A673 (cell line): ENCODE measurements at regions not wholly inside any gene's neighbourhood (a gene's known extent, or its start where the extent isn't known, plus 50 kb on each side); places are given as distances from the start of the nearest gene placed in this dataset.

Experiments
- BruUV-seq: library from RNA; stranded (reverse); fragments of 400-500 nt; replicated peaks from 2 replicates; lab custom pipeline; 2021; lab: Mats Ljungman, UMichigan
- CTCF ChIA-PET: fragments of 300-600 bp; sonication (Branson Sonifier 250); formaldehyde crosslinking; loops from one replicate; lab custom pipeline; 2022; ENCODE audit warnings: antibody characterized with exemption; lab: Charles Lee
- POLR2A ChIA-PET: fragments of 300-600 bp; sonication (Branson Sonifier 250); formaldehyde crosslinking; loops from one replicate; lab custom pipeline; 2022; ENCODE audit warnings: antibody characterized with exemption; ENCODE audit not compliant: low non-redundant PET; lab: Charles Lee
- DNase-seq: peaks from one replicate; pipeline ENCODE4 v3.0.0-alpha.2; 2015; ENCODE audit warnings: low spot score
- H3K27ac ChIP-seq: fragments of 200-600 bp; sonication (generic); 2 replicates; pipeline ENCODE4 v1.5.1; 2016; ENCODE audit warnings: mixed run types, low read depth, mild to moderate bottlenecking, mixed read lengths, antibody characterized with exemption, low read length; ENCODE audit not compliant: poor library complexity, severe bottlenecking
- H3K27me3 ChIP-seq: fragments of 200-600 bp; sonication (generic); replicated peaks from 2 replicates; pipeline ENCODE4 v1.6.1; 2017; ENCODE audit warnings: mixed run types, low read depth, mild to moderate bottlenecking, mixed read lengths, antibody characterized with exemption, low read length; ENCODE audit not compliant: insufficient read depth, poor library complexity
- H3K36me3 ChIP-seq: fragments of 200-600 bp; sonication (generic); 2 replicates; pipeline ENCODE4 v1.6.1; 2016; ENCODE audit warnings: mixed run types, mild to moderate bottlenecking, mixed read lengths, antibody characterized with exemption, low read length; ENCODE audit not compliant: insufficient read depth, poor library complexity, severe bottlenecking
- H3K4me1 ChIP-seq: fragments of 200-600 bp; sonication (generic); 2 replicates; pipeline ENCODE4 v1.6.1; 2017; ENCODE audit warnings: mixed run types, mild to moderate bottlenecking, mixed read lengths, antibody characterized with exemption, low read length; ENCODE audit not compliant: insufficient read depth, poor library complexity, severe bottlenecking
- H3K4me3 ChIP-seq: fragments of 200-600 bp; sonication (generic); 2 replicates; pipeline ENCODE4 v1.5.1; 2016; ENCODE audit warnings: low read depth, mixed run types, mild to moderate bottlenecking, mixed read lengths, low read length; ENCODE audit not compliant: poor library complexity, severe bottlenecking
- H3K9me3 ChIP-seq: fragments of 200-600 bp; sonication (generic); 2 replicates; pipeline ENCODE4 v1.6.1; 2016; ENCODE audit warnings: mixed run types, low read depth, mild to moderate bottlenecking, mixed read lengths, antibody characterized with exemption, low read length; ENCODE audit not compliant: poor library complexity, severe bottlenecking
- EZH2 ChIP-seq: fragments of 200-600 bp; sonication (generic); IDR thresholded peaks from 2 replicates; pipeline ENCODE4 v1.6.1; 2017; ENCODE audit warnings: borderline replicate concordance, low read depth, mild to moderate bottlenecking, mixed read lengths, antibody characterized with exemption, low read length; ENCODE audit not compliant: poor library complexity, severe bottlenecking
- intact Hi-C: fragments of 100-400 bp; cut with micrococcal nuclease; formaldehyde crosslinking; loops from one replicate; pipeline ENCODE4 v1.10.0; 2022; ENCODE audit not compliant: unreplicated experiment
- TF ChIP-seq, protein P1 (sequence below): fragments of 300-800, 200-600 bp; sonication (generic); conservative IDR thresholded peaks from 2 replicates; pipeline ENCODE4 v1.5.1; 2017; ENCODE audit warnings: low read depth, mild to moderate bottlenecking, antibody characterized with exemption, low read length, moderate library complexity, mixed read lengths

DNA sequence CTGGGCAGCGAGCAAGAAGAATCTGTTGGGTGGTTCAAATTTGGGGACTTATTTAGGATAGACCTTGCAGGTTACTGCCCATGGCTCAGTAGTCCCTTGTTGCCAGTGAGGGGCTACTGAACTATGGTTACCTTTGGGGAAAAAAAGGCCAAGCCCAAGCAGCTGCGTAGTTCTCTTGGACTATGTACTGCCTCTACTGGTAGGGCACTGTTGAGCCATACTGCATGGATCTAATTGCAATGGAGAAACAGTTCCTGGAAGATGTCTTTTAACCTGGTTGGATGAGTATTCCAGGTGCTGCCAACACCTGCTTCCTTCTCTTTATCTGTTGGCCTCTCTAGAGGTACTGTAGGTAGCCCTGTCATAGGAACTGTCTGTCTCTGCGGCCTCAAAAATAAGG lies 671.9 kb upstream of the CBLB start:
- Histone ChIP-seq H3K36me3 (no peaks in the 10 kb centered on the region), H3K4me1 (no peaks in the 10 kb centered on the region), H3K27ac (no peak overlapping the region), H3K27me3 (no peaks in the 10 kb centered on the region), H3K4me3 (no peak overlapping the region), H3K9me3 (peaks cover 9% of the 10 kb centered on the region)
- no peak for TF ChIP-seq EZH2
- TF ChIP-seq, protein P1, sequence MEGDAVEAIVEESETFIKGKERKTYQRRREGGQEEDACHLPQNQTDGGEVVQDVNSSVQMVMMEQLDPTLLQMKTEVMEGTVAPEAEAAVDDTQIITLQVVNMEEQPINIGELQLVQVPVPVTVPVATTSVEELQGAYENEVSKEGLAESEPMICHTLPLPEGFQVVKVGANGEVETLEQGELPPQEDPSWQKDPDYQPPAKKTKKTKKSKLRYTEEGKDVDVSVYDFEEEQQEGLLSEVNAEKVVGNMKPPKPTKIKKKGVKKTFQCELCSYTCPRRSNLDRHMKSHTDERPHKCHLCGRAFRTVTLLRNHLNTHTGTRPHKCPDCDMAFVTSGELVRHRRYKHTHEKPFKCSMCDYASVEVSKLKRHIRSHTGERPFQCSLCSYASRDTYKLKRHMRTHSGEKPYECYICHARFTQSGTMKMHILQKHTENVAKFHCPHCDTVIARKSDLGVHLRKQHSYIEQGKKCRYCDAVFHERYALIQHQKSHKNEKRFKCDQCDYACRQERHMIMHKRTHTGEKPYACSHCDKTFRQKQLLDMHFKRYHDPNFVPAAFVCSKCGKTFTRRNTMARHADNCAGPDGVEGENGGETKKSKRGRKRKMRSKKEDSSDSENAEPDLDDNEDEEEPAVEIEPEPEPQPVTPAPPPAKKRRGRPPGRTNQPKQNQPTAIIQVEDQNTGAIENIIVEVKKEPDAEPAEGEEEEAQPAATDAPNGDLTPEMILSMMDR: no peak
- intact Hi-C loops: no loop called here
- ChIA-PET POLR2A (no interaction called here), CTCF (no interaction called here)
- no TSS peak for BruUV-seq
- DNase-seq: no peak

DNA sequence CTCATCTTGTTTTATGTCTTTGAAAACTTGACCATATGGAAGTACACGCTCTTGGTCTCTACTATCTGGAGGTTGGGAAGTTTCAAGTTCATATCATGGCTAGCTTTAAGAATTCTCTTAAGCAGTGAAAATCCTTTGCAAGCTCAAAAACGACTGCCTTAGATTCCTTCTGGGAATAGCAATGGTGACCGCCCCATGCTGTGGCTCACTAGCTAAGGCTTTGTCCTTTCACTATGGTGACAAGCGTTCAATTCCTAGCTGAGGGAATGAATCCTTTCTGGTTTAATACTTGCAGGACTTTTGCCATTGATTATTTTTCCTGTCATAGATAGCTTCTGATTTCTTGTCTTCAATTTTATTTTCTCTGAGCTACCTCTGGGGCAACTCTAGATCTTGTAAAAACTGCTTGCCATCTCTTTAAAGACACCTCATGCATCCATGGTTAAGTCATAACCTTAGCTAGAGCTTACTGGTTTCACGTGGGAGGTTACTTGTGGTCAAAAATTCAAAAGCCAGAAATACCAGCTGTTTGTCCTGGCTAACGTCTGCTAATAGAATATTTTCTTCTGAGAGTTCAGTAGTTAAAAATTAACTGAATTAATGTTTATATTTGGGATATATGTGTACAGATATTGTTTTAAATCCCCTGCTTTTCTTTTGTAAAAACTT lies 673.4 kb upstream of the CBLB start:
- Histone ChIP-seq H3K9me3 (peaks cover 20% of the 10 kb centered on the region), H3K4me1 (no peaks in the 10 kb centered on the region), H3K27me3 (no peaks in the 10 kb centered on the region), H3K4me3 (no peak overlapping the region), H3K27ac (no peak overlapping the region), H3K36me3 (no peaks in the 10 kb centered on the region)
- TF ChIP-seq EZH2: no peak
- TF ChIP-seq, protein P1: no peak
- BruUV-seq: no TSS peak
- DNase-seq: no peak
- intact Hi-C loops: no loop called here
- ChIA-PET CTCF (no interaction called here), POLR2A (no interaction called here)

DNA sequence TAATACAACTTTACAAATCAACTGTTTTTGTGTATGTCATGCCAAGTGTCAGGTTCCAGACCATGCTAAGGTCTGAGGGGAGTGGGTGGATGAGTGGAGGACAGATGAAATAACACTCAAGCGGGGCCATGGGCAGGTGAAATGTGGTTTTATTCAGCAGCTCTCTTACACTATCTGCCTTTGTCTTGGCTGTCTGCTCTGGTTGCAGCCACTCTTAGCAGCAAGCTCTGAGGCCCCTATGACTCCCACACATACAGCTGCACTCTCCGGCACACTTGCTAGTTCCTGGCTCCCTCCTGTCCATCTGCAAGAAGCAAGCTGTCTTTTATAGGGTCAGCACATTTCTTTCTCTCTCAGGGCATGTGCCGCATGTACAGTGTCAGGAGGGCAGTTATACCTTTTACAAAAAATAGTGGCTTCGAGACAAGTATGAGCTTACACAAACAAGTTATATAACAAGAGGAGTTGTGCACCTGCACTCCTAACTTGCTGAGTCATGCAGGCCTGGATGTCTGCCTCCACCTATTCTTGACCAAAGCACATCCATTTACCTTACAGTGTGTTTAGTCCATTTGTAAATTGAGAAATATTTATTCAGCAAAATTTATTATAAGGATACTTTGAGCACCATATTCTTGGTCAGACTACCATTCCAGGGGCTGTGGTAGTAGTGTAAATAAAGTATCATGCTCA lies 683.7 kb upstream of the CBLB start:
- no peaks in the 10 kb centered on the region for H3K4me1 ChIP-seq
- H3K27ac ChIP-seq: no peak overlapping the region
- ChIA-PET POLR2A (no interaction called here), CTCF (no interaction called here)
- no peak overlapping the region for H3K4me3 ChIP-seq
- no peaks in the 10 kb centered on the region for H3K9me3 ChIP-seq
- intact Hi-C loops: no loop called here
- no peaks in the 10 kb centered on the region for H3K27me3 ChIP-seq
- H3K36me3 ChIP-seq: no peaks in the 10 kb centered on the region
- BruUV-seq: no TSS peak
- TF ChIP-seq EZH2: no peak
- TF ChIP-seq, protein P1: no peak
- no peak for DNase-seq
